HG03565 (cell line): ENCODE measurements at regions not wholly inside any gene's neighbourhood (a gene's known extent, or its start where the extent isn't known, plus 50 kb on each side); places are given as distances from the start of the nearest gene placed in this dataset.

Experiments used
- ATAC-seq: cut with Tn5 transposase; IDR thresholded peaks from one replicate; pipeline ENCODE4 v1.9.1; 2021; ENCODE audit warnings: mild to moderate bottlenecking, moderate library complexity; ENCODE audit not compliant: unreplicated experiment

GRCh38 chr2:150023663-150024062 lies 436.1 kb upstream of the MMADHC start:
- ATAC-seq: no peak

GRCh38 chr2:150023044-150023443 lies 435.5 kb upstream of the MMADHC start:
- no peak for ATAC-seq

GRCh38 chr2:150020937-150021673 lies 433.5 kb upstream of the MMADHC start:
- no peak for ATAC-seq

GRCh38 chr2:150020221-150020620 lies 432.6 kb upstream of the MMADHC start:
- ATAC-seq: no peak

- ATAC-seq: no peak
Measured at GRCh38 chr2:150019063-150019462, 431.5 kb upstream of the MMADHC start.

GRCh38 chr2:150012986-150013385 lies 425.4 kb upstream of the MMADHC start:
- ATAC-seq: no peak

- no peak for ATAC-seq
Measured at GRCh38 chr2:150011161-150011730, 423.7 kb upstream of the MMADHC start.

GRCh38 chr2:150008901-150009300 lies 421.3 kb upstream of the MMADHC start:
- no peak for ATAC-seq

GRCh38 chr2:150007815-150008430 lies 420.3 kb upstream of the MMADHC start:
- ATAC-seq: no peak

GRCh38 chr2:150006591-150006990 lies 419.0 kb upstream of the MMADHC start:
- no peak for ATAC-seq

- no peak for ATAC-seq
Measured at GRCh38 chr2:150003544-150003943, 416.0 kb upstream of the MMADHC start.

GRCh38 chr2:150001788-150002187 lies 414.2 kb upstream of the MMADHC start:
- ATAC-seq: no peak

GRCh38 chr2:149996901-149997300 lies 409.3 kb upstream of the MMADHC start:
- ATAC-seq: no peak

- ATAC-seq: no peak
Measured at GRCh38 chr2:149994057-149994728, 406.6 kb upstream of the MMADHC start.

GRCh38 chr2:149993316-149993715 lies 405.7 kb upstream of the MMADHC start:
- ATAC-seq: no peak

GRCh38 chr2:149991576-149991975 lies 404.0 kb upstream of the MMADHC start:
- ATAC-seq: no peak

GRCh38 chr2:149990965-149991364 lies 403.4 kb upstream of the MMADHC start:
- no peak for ATAC-seq

- no peak for ATAC-seq
Measured at GRCh38 chr2:149989447-149990063, 402.0 kb upstream of the MMADHC start.

- no peak for ATAC-seq
Measured at GRCh38 chr2:149988361-149988760, 400.8 kb upstream of the MMADHC start.

- no peak for ATAC-seq
Measured at GRCh38 chr2:149986861-149987260, 399.3 kb upstream of the MMADHC start.

- no peak for ATAC-seq
Measured at GRCh38 chr2:149984311-149984710, 396.7 kb upstream of the MMADHC start.
